ENCODE measurements at regions not wholly inside any gene's neighbourhood (a gene's known extent, or its start where the extent isn't known, plus 50 kb on each side); places are given as distances from the start of the nearest gene placed in this dataset.

DNA sequence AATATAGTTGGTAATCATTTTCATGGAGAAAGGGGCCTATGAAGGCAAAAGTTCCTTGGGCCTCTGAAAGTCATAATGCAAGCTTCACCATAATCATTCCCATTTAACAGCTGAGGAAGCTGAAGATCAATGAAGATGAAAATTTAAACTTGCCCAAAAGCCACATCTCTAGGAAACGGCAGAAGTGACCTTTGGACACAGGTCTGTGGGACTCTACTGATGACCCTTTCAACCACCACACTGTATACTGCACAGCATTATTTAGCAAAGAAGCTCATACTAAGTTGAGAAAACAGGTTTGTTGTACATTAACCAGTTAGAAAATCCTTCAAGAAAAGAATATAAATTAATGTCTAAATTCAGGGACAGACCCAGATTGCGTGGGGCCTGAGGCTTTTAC lies 51.6 kb upstream of the ACTR3 start (continued):
- TF ChIP-seq MAF1 (CRISPR knock-in tag; IDR thresholded peaks at IDR 0.05; ENCODE audit: borderline replicate concordance): no peak
- TF ChIP-seq ZNF574 (CRISPR knock-in tag; IDR thresholded peaks at IDR 0.05): no peak
- TF ChIP-seq ARID5B (CRISPR knock-in tag; IDR thresholded peaks at IDR 0.05): peak; percentile 32; the same call in 1 of the 2 replicates
- 0 out of 2 replicates have a peak, but pooled peaks have one; percentile 59 for TF ChIP-seq KDM1A (CRISPR knock-in tag; IDR thresholded peaks at IDR 0.05)
- TF ChIP-seq U2AF1 (optimal IDR thresholded peaks at IDR 0.05; ENCODE audit: low read depth, low read length): no peak
- TF ChIP-seq GATAD2A (CRISPR knock-in tag; IDR thresholded peaks at IDR 0.05): peak; percentile 52
- peak; percentile 56; the same call in 1 of the 2 replicates for TF ChIP-seq RARA (CRISPR knock-in tag; IDR thresholded peaks at IDR 0.05)
- TF ChIP-seq ZNF629 (CRISPR knock-in tag; conservative IDR thresholded peaks at IDR 0.05): peak; percentile 87
- no peak; the same call in 1 of the 2 replicates for TF ChIP-seq ELF3 (CRISPR knock-in tag; IDR thresholded peaks at IDR 0.05)
- TF ChIP-seq ZBTB21 (CRISPR knock-in tag; IDR thresholded peaks at IDR 0.05): no peak
- TF ChIP-seq NONO (IDR thresholded peaks at IDR 0.05): no peak
- no peak for TF ChIP-seq NONO (CRISPR knock-in tag; conservative IDR thresholded peaks at IDR 0.05)
- no peak for TF ChIP-seq ATAD3A (CRISPR knock-in tag; IDR thresholded peaks at IDR 0.05)
- TF ChIP-seq ZNF607 (CRISPR knock-in tag; IDR thresholded peaks at IDR 0.05; ENCODE audit: borderline replicate concordance): no peak
- 0 out of 2 replicates have a peak, but pooled peaks have one; percentile 28 for TF ChIP-seq ELF4 (CRISPR knock-in tag; IDR thresholded peaks at IDR 0.05; ENCODE audit: borderline replicate concordance)
- no peak for TF ChIP-seq NR2F6 (IDR thresholded peaks at IDR 0.05)
- 0 out of 2 replicates have a peak, but pooled peaks have one; percentile 8 for TF ChIP-seq NR2F6 (CRISPR knock-in tag; IDR thresholded peaks at IDR 0.05)
- TF ChIP-seq BCL6 (CRISPR knock-in tag; IDR thresholded peaks at IDR 0.05): peak; percentile 85
- peak; percentile 89 for TF ChIP-seq HNF4A (CRISPR knock-in tag; IDR thresholded peaks at IDR 0.05)
- no peak for TF ChIP-seq AFF4 (CRISPR knock-in tag; IDR thresholded peaks at IDR 0.05)
- peak; percentile 35; the same call in 1 of the 2 replicates for TF ChIP-seq HMG20A (CRISPR knock-in tag; IDR thresholded peaks at IDR 0.05; ENCODE audit: borderline replicate concordance)
- no peak for TF ChIP-seq ZC3H4 (CRISPR knock-in tag; IDR thresholded peaks at IDR 0.05; ENCODE audit: borderline replicate concordance)
- no peak for TF ChIP-seq KDM5A (IDR thresholded peaks at IDR 0.05; ENCODE audit: borderline replicate concordance, low read length)
